CD4-positive, alpha-beta T cell treated with Interleukin-2 at 100 ng/mL for 4 hours (primary cell): ENCODE measurements at regions not wholly inside any gene's neighbourhood (a gene's known extent, or its start where the extent isn't known, plus 50 kb on each side); places are given as distances from the start of the nearest gene placed in this dataset.

ENCODE experiments used
- DNase-seq: peaks from one replicate; pipeline ENCODE4 v3.0.0-alpha.2; 2020; ENCODE audit warnings: low spot score

DNA sequence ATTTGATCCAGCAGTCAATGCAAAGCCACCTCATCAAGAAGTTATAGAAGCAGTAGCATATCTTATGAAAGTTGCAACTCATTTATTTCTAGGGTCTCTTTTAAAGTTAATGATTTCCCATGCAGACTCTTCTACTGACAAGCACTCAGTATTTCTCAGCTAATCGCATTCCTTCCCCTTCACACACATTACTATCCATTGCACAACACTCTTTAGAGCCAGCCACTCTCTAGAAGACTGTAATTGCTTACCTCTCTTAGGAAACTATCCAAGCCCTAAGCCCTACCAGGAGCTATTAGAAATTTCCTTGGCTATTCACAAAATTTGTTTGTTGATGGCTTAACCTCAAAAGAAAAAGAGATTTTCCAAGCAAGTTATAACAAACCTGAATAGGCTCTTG lies 106.0 kb downstream of the ADAMTS1 start:
- no peak for DNase-seq

DNA sequence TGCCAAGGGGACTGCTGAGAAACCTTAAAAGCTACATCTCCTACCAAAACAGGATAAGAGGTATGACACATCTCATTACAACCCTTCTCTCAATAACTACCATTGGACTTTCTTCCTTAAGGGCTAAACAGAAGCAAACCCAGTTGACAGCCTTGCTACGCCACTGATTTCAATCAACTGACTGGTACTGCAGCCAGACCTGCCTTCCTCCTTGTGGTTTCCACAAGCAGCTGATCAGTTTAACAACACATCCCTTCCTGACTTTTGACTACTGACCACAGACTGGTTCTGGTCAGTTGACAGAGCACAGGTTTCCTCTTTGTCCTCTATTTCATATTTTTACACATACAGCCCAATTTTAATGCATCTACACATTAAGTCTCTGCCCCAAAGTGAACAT lies 108.8 kb downstream of the ADAMTS1 start:
- no peak for DNase-seq

- DNase-seq = peak; percentile 6
Measured at GRCh38 chr21:26732432-26733221, 112.6 kb downstream of the ADAMTS1 start.

GRCh38 chr21:26719750-26720149 lies 125.5 kb downstream of the ADAMTS1 start:
- no peak for DNase-seq

- DNase-seq = no peak
Measured at GRCh38 chr21:26717146-26717739, 128.0 kb downstream of the ADAMTS1 start.

GRCh38 chr21:26715878-26716506 lies 129.2 kb downstream of the ADAMTS1 start:
- DNase-seq = peak; percentile 26

- no peak for DNase-seq
Measured at GRCh38 chr21:26715116-26715515, 130.1 kb downstream of the ADAMTS1 start.

GRCh38 chr21:26710155-26710554 lies 135.1 kb downstream of the ADAMTS1 start:
- no peak for DNase-seq

- DNase-seq = no peak
Measured at GRCh38 chr21:26709090-26709489, 136.0 kb upstream of the CYYR1 start.

DNA sequence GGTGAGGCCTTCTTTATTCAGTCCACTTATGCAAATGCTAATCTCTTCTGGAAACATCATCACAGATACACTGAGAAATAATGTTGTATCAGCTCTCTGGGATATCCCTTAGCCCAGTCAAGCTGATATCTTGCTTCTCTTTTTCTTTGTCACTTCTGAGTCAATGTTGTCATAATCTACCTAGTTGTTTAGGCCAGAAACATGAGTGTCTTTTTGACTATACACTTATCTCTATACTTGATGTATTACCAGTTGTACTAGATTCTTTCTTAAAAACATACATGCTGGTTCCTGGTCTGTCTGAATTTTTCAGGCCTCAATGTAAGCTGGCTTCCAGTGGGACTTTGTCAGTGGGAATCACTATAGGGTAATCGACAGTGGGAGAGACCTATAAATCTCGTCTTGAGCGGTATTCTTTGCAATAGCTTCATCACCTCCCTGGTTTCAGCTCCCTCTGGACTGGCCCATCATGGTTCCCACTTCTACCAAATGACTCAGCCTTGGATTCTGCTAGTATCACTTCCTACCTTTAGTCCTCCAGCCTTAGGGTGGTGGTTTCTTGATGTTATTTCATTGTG lies 135.2 kb upstream of the CYYR1 start:
- DNase-seq = no peak

DNA sequence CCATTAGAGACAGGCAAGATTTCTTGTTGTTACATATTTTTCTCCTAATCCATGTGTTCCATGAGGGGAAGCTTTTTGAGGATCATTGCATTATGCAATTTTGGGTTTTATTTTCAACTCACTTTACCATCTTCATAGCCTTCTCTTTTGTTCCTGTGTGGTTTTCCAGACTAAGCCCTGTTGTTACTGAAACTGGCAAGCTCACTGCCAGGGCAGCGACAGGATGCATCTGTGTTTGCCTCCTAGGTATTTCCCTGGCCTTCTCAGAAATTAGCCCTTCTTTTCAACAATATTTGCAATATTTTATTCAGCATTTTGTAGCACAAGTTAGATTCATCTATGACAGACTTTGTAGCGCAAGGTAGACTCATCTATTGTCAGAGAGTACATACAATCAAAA lies 134.2 kb upstream of the CYYR1 start:
- no peak for DNase-seq

- DNase-seq = no peak
Measured at GRCh38 chr21:26698416-26698815, 125.3 kb upstream of the CYYR1 start.

- no peak for DNase-seq
Measured at GRCh38 chr21:26691416-26691815, 118.3 kb upstream of the CYYR1 start.

- no peak for DNase-seq
Measured at GRCh38 chr21:26686705-26687104, 113.6 kb upstream of the CYYR1 start.

DNA sequence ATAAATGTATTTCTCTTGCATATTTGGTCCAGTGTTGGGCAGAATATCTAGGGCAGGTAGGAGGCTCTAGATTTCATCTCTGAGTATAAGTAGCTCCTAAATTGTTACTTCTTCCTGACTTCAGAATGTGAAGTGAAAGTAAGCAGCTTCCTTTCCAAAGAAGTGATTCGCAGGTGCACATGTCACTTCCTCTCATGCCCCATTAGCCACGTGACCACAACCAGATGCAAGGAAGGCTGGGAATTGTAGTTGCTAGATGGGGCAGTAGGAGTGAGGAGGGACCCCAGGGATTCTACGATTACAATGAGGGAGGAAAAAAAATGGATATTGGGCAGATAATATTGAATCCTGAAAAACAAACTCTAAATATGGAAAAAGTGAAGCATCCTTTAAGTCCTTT lies 113.2 kb upstream of the CYYR1 start:
- peak; percentile 13 for DNase-seq

DNA sequence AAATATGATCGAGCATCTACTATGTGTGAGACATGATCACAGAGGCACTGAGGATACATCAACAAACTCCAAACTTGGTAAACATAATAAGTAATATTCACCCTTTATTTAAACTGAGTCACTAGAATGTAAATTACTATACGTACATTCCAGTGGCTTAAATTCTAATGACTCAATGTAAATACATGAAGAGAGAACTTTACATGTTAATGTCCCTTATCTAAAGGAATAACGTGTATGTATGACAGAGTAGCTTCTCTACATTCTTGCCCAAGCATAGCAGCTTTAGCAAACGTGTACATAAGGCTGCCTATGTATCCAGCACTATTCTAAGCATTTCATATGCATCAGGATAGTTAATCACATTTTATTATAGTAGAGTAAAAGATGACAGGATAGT lies 111.8 kb upstream of the CYYR1 start:
- DNase-seq = no peak

DNA sequence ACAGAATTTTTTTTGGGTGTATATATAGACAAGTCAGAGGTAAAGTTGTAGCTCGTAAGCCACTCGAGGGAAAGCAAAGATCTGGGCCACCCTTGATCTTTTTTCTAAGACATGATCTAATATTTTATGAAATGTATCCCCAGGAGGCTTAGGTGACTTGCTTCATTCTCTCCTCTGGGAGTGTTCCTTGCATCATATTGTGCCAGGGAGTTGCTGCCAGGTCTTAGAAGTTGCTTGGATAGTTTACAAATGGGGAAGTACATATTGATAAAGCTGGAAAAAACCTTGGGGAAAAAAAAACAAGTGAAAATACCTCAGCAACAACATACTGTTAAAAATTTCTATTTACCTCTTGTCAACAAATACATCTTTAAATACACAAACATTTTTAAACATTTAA lies 110.9 kb upstream of the CYYR1 start:
- DNase-seq = no peak

DNA sequence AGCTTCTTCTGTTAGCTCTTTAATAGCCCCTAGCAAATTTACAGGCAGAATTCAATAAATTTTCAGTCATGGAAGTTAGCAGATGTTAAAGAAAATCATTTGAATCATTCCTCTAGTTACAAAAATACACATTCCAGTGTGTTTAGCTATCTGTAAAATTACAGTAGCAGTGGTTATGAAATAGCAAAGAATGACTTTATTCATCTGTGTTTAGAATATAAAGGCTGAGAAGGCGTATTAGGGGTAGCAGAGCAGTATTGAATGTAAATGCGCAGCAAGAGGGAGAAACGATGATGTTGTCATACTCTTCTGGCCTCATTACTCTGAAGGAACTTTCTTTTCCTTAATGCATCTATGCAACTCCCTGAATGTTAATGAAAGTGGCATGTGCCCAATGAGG lies 106.2 kb upstream of the CYYR1 start:
- DNase-seq = no peak

GRCh38 chr21:26674323-26674722 lies 101.2 kb upstream of the CYYR1 start:
- DNase-seq = no peak

GRCh38 chr21:26669215-26669764 lies 96.2 kb upstream of the CYYR1 start:
- no peak for DNase-seq

DNA sequence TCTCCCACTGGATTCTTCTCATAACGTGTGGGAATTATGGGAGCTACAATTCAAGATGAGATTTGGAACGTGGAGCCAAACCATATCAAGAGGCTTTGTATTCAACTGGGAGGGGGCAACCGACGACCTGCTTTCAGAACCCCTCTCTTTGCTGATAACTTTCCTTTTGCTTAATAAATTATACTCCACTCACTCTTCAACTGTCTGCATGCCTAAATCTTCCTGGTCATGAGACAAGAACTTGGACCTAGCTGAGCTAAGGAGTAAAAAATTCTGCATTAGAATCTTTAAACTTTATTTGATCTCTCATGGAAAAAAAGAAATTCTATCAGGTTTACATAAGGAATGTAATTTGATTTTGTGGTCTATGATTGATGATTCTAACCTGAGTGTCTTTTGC lies 86.7 kb upstream of the CYYR1 start:
- no peak for DNase-seq

- no peak for DNase-seq
Measured at GRCh38 chr21:26659182-26659581, 86.1 kb upstream of the CYYR1 start.

DNA sequence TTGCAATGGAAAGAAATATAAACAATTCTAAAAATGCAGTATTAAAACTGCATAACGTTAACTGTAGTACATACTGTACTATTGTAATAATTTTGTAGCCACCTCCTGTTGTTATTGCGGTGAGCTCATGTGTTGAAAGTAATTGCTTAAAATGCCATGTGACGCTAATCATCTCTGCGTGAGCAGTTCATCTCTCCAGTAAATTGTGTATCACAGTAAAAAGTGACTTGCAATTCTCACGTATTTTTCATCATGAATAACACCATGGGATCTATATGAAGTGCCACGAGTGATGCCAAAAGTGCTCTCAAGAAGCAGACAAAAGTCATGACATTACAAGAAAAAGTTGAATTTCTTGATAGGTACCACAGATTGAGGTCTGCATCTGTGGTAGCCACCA lies 82.4 kb upstream of the CYYR1 start:
- DNase-seq = no peak
